ENCODE measurements at regions not wholly inside any gene's neighbourhood (a gene's known extent, or its start where the extent isn't known, plus 50 kb on each side); places are given as distances from the start of the nearest gene placed in this dataset.

DNA sequence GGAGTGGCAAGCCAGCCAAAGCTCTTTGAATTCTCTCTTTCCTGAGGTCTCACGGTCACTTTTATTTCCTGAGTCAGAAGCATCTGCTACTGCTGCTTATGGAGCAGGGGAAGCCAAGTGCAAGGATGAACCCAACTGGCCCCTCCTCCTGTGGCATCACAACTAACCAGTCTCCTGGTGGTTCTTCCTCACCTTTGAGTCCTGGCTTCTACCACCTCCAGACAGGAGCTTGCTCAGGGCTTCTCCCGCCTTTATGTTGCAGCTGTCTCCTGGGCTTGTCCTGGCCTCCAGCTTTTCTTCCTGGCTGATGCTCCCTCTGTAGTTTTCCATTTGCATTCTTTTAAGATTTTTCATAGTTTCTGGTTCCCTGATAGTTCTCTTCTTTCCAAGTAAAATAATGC, 349.7 kb upstream of the NRP1 start:
- H3K4me1 ChIP-seq = no peaks in the 10 kb centered on the region
- intact Hi-C loops (cut with DNase I; ENCODE audit: low total_unique reads) = no loop called here

DNA sequence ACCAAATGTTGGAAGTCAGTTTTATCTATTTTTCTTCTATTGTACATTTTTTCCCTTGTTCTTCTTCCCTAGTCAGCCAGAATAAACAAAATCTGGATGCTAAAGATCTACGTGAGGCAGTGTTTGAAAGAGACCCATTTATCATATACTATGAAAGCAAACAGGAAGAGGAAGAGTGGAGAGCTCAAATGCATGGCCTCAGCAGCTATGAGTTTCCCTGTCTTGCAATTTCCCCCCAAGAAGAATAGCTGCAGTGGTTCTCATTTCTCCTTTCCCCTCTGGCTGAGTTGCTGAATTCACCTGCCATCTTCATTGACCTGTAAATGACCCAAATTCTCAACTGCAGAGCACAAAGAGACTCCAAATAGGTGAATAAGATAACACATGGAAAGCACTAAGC, 347.1 kb upstream of the NRP1 start:
- H3K27me3 ChIP-seq = no peaks in the 10 kb centered on the region
- TF ChIP-seq, protein P1, sequence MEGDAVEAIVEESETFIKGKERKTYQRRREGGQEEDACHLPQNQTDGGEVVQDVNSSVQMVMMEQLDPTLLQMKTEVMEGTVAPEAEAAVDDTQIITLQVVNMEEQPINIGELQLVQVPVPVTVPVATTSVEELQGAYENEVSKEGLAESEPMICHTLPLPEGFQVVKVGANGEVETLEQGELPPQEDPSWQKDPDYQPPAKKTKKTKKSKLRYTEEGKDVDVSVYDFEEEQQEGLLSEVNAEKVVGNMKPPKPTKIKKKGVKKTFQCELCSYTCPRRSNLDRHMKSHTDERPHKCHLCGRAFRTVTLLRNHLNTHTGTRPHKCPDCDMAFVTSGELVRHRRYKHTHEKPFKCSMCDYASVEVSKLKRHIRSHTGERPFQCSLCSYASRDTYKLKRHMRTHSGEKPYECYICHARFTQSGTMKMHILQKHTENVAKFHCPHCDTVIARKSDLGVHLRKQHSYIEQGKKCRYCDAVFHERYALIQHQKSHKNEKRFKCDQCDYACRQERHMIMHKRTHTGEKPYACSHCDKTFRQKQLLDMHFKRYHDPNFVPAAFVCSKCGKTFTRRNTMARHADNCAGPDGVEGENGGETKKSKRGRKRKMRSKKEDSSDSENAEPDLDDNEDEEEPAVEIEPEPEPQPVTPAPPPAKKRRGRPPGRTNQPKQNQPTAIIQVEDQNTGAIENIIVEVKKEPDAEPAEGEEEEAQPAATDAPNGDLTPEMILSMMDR (IDR thresholded peaks at IDR 0.05) = no peak
- TF ChIP-seq POLR2A (IDR thresholded peaks at IDR 0.05) = no peak
- intact Hi-C loops (cut with DNase I; ENCODE audit: low total_unique reads) = no loop called here
- H3K4me3 ChIP-seq = no peak overlapping the region
- no peaks in the 10 kb centered on the region for H3K9me3 ChIP-seq
- DNase-seq = no peak
- H3K27ac ChIP-seq = no peak overlapping the region
- H3K36me3 ChIP-seq = no peaks in the 10 kb centered on the region
- H3K4me1 ChIP-seq = no peaks in the 10 kb centered on the region

More for the DNA sequence above, 349.7 kb upstream of the NRP1 start:
- Histone ChIP-seq H3K27me3 (no peaks in the 10 kb centered on the region), H3K36me3 (no peaks in the 10 kb centered on the region), H3K9me3 (no peaks in the 10 kb centered on the region), H3K27ac (no peak overlapping the region), H3K4me3 (no peak overlapping the region)
- TF ChIP-seq, protein P1 (IDR thresholded peaks at IDR 0.05) = no peak
- no peak for TF ChIP-seq POLR2A (IDR thresholded peaks at IDR 0.05)
- DNase-seq = no peak

DNA sequence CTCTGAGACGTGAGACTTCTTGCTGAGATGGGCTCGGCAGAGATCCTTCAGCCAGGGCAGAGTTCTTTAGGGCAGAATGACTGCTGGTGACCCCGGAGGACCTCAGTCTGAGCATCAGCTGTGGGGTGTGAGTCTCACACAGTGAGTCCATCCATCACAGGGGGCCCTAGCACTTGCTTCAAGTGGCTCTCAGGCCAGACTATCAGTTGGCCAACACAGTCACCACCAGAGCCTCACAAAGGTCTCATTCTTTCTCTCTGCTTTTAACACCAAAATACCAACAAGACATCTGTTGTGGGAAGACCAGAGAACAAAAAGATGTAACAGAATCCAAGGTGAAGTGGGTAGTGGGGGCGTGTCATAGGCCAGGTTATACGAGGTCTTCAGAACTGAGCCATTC, 345.6 kb upstream of the NRP1 start:
- no peak overlapping the region for H3K4me3 ChIP-seq
- TF ChIP-seq, protein P1 (IDR thresholded peaks at IDR 0.05) = no peak
- TF ChIP-seq POLR2A (IDR thresholded peaks at IDR 0.05) = no peak
- no peaks in the 10 kb centered on the region for H3K27me3 ChIP-seq
- no peaks in the 10 kb centered on the region for H3K9me3 ChIP-seq
- no peak overlapping the region for H3K27ac ChIP-seq
- H3K36me3 ChIP-seq = no peaks in the 10 kb centered on the region
- intact Hi-C loops (cut with DNase I; ENCODE audit: low total_unique reads) = no loop called here
- DNase-seq = no peak
- H3K4me1 ChIP-seq = no peaks in the 10 kb centered on the region

DNA sequence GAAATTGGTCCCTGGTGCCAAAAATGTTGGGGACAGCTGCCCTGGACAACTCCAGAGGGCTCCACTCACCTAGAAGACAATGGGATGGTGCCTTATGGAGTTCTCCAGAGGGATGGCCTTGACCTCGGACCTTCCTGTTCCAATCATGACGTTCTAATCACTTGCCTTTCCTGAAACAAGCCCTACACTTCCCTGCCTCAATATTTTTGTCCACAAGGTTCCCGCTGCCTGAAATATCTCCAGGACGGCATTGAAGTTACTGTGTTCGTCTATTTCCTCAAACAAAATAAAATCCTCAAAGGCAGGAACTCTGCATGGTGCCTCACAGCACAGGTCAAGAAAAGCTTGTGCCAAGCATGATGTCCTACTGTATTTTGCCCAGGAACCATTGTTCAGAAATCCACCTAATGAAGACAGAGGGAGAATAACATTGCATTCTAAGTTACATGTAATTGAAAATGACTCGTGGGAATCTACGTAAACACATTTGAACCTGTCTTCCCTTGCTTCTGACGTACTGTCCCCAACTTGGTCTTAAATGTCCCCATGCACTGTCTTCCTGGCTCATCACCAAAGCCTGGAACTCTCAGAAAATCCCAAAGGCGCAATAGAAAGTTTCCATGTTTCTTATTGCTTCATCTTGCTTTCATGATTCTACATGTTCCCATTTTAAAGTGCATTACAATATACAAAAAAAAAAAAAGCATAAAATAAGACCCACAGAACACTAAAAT, 342.3 kb upstream of the NRP1 start:
- H3K27me3 ChIP-seq = no peaks in the 10 kb centered on the region
- intact Hi-C loops (cut with DNase I; ENCODE audit: low total_unique reads) = no loop called here
- no peaks in the 10 kb centered on the region for H3K4me1 ChIP-seq
- no peak overlapping the region for H3K4me3 ChIP-seq
- H3K27ac ChIP-seq = peak overlapping the region in 1 of 2 donors; percentile 46
- no peaks in the 10 kb centered on the region for H3K36me3 ChIP-seq
- no peaks in the 10 kb centered on the region for H3K9me3 ChIP-seq
- no peak for TF ChIP-seq POLR2A (IDR thresholded peaks at IDR 0.05)
- TF ChIP-seq, protein P1 (IDR thresholded peaks at IDR 0.05) = no peak
- peak in 1 of 2 donors; percentile 38 for DNase-seq

DNA sequence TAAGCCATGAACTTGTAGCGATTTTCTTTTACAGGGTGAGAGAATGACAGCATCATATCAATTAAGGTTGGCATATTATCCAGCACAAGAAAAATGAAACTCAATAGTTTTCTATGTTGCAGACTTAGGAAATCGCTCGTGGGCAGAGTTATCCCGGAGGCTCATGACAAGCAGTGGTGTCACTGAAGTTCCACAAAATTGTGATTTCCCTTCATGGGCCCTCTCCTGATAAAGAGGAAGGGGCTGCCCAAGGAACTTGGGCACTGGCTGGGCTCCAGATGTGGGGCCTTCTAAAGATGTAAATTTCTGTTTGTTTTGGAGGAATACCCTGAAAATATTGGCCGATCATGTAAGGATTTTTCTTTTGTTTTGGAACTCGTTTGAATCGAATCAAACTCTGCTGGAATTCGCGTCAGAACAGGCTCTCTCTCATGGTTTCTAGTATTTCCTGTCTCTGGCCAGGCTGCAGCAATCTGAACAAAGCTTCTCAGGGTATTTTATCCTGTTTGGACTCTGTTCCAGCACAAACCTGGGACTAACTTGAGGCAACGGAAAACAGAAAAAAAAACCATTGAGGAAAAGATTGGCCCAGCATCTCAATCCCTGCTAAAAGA, 340.6 kb upstream of the NRP1 start:
- H3K27me3 ChIP-seq = no peaks in the 10 kb centered on the region
- intact Hi-C loops (cut with DNase I; ENCODE audit: low total_unique reads) = no loop called here
- H3K4me1 ChIP-seq = no peaks in the 10 kb centered on the region
- H3K4me3 ChIP-seq = no peak overlapping the region
- no peaks in the 10 kb centered on the region for H3K36me3 ChIP-seq
- H3K27ac ChIP-seq = peak overlapping the region in 1 of 2 donors; percentile 46
- TF ChIP-seq, protein P1 (IDR thresholded peaks at IDR 0.05) = no peak
- no peak for TF ChIP-seq POLR2A (IDR thresholded peaks at IDR 0.05)
- DNase-seq = no peak
- H3K9me3 ChIP-seq = no peaks in the 10 kb centered on the region

Data from uterus (tissue), 3 donors.